OCI-LY3 (cell line): ENCODE measurements at regions not wholly inside any gene's neighbourhood (a gene's known extent, or its start where the extent isn't known, plus 50 kb on each side); places are given as distances from the start of the nearest gene placed in this dataset.

Experiments used
- H2AFZ ChIP-seq: fragments of 200-600, 300-600 bp; shearing (Covaris generic); 2 replicates; pipeline ENCODE4 v1.6.0; 2014; ENCODE audit warnings: antibody characterized with exemption, low read depth, low read length
- H3K27ac ChIP-seq: fragments of 200-600, 300-600 bp; sonication (generic); 2 replicates; pipeline ENCODE4 v1.5.1; 2014; ENCODE audit warnings: mild to moderate bottlenecking, low read length, moderate library complexity, mixed read lengths
- H3K27me3 ChIP-seq: fragments of 200-600, 300-600 bp; sonication (generic); 2 replicates; pipeline ENCODE4 v1.6.1; 2014; ENCODE audit warnings: low read depth, low read length, mixed read lengths
- H3K36me3 ChIP-seq: fragments of 200-600, 300-600 bp; sonication (generic); replicated peaks from 2 replicates; pipeline ENCODE3; 2014; ENCODE audit warnings: low read depth, low read length, mixed read lengths
- H3K4me1 ChIP-seq: fragments of 300-600, 200-600 bp; sonication (generic); 2 replicates; pipeline ENCODE4 v1.6.1; 2014; ENCODE audit warnings: low read length, mixed read lengths
- H3K4me2 ChIP-seq: fragments of 200-600, 300-600 bp; sonication (generic); 2 replicates; pipeline ENCODE4 v1.6.1; 2014; ENCODE audit warnings: low read length, mixed read lengths
- H3K4me3 ChIP-seq: fragments of 300-600, 200-600 bp; sonication (generic); 2 replicates; pipeline ENCODE4 v1.5.1; 2014; ENCODE audit warnings: antibody characterized with exemption, mild to moderate bottlenecking, low read length, moderate library complexity
- H3K79me2 ChIP-seq: fragments of 300-600, 200-600 bp; shearing (Covaris generic); 2 replicates; pipeline ENCODE4 v1.6.1; 2014; ENCODE audit warnings: mild to moderate bottlenecking, low read length, mixed read lengths
- H3K9ac ChIP-seq: fragments of 300-600, 200-600 bp; shearing (Covaris generic); 2 replicates; pipeline ENCODE4 v1.6.0; 2014; ENCODE audit warnings: mild to moderate bottlenecking, low read length, moderate library complexity
- H3K9me3 ChIP-seq: fragments of 200-600, 300-600 bp; shearing (Covaris generic); 2 replicates; pipeline ENCODE4 v1.6.1; 2014; ENCODE audit warnings: low read length, mixed read lengths; ENCODE audit not compliant: insufficient read depth
- H4K20me1 ChIP-seq: fragments of 200-600, 300-600 bp; sonication (generic); 2 replicates; pipeline ENCODE4 v1.6.1; 2016; ENCODE audit warnings: low read length, mixed read lengths; ENCODE audit not compliant: insufficient read depth
- CTCF ChIP-seq: fragments of 200-600, 300-600 bp; sonication (generic); IDR thresholded peaks from 2 replicates; pipeline ENCODE4 v1.5.1; 2014; ENCODE audit warnings: antibody characterized with exemption, low read length, low read depth
- EZH2phosphoT487 ChIP-seq: fragments of 200-600 bp; shearing (Covaris generic); IDR thresholded peaks from 2 replicates; pipeline ENCODE4 v1.6.1; 2018; ENCODE audit warnings: antibody characterized with exemption, mixed run types, low read depth

- no peaks in the 10 kb centered on the region for H3K79me2 ChIP-seq
- 0 out of 2 replicates have a peak, but pooled peaks cover 2% of the 10 kb centered on the region for H4K20me1 ChIP-seq
- H3K9me3 ChIP-seq = no peaks in the 10 kb centered on the region
- TF ChIP-seq CTCF (no peak), EZH2phosphoT487 (no peak)
- no peak overlapping the region for H3K4me3 ChIP-seq
- H3K27ac ChIP-seq = no peak overlapping the region
- H3K9ac ChIP-seq = no peak overlapping the region
- H3K27me3 ChIP-seq = peaks cover 55% of the 10 kb centered on the region
- H3K4me2 ChIP-seq = no peak overlapping the region
- no peaks in the 10 kb centered on the region for H3K4me1 ChIP-seq
- H2AFZ ChIP-seq = no peak overlapping the region
- H3K36me3 ChIP-seq = no peaks in the 10 kb centered on the region
Measured at GRCh38 chr15:47872208-47872607, 154.9 kb downstream of the SEMA6D start.

- Histone ChIP-seq H3K4me2 (no peak overlapping the region), H3K27me3 (peaks cover 61% of the 10 kb centered on the region), H3K9ac (no peak overlapping the region), H3K4me3 (no peak overlapping the region), H4K20me1 (0 out of 2 replicates have a peak, but pooled peaks cover 2% of the 10 kb centered on the region), H3K9me3 (no peaks in the 10 kb centered on the region), H3K79me2 (no peaks in the 10 kb centered on the region), H2AFZ (no peak overlapping the region), H3K27ac (no peak overlapping the region), H3K4me1 (no peaks in the 10 kb centered on the region), H3K36me3 (no peaks in the 10 kb centered on the region)
- TF ChIP-seq CTCF (no peak), EZH2phosphoT487 (no peak)
Measured at GRCh38 chr15:47872869-47873432, 155.6 kb downstream of the SEMA6D start.

GRCh38 chr15:47876986-47877385, 159.7 kb downstream of the SEMA6D start:
- H3K79me2 ChIP-seq = no peaks in the 10 kb centered on the region
- H3K4me2 ChIP-seq = no peak overlapping the region
- no peak overlapping the region for H3K9ac ChIP-seq
- H3K36me3 ChIP-seq = no peaks in the 10 kb centered on the region
- H4K20me1 ChIP-seq = no peaks in the 10 kb centered on the region
- no peak overlapping the region for H2AFZ ChIP-seq
- H3K27ac ChIP-seq = no peak overlapping the region
- no peaks in the 10 kb centered on the region for H3K4me1 ChIP-seq
- H3K9me3 ChIP-seq = no peaks in the 10 kb centered on the region
- peaks cover 68% of the 10 kb centered on the region for H3K27me3 ChIP-seq
- TF ChIP-seq EZH2phosphoT487 (no peak), CTCF (no peak)
- H3K4me3 ChIP-seq = no peak overlapping the region

GRCh38 chr15:47877836-47878235, 160.5 kb downstream of the SEMA6D start:
- Histone ChIP-seq H3K36me3 (no peaks in the 10 kb centered on the region), H3K27ac (no peak overlapping the region), H3K79me2 (no peaks in the 10 kb centered on the region), H3K4me1 (no peaks in the 10 kb centered on the region), H3K4me3 (no peak overlapping the region), H3K9me3 (no peaks in the 10 kb centered on the region), H4K20me1 (no peaks in the 10 kb centered on the region), H3K9ac (no peak overlapping the region), H3K27me3 (peaks cover 73% of the 10 kb centered on the region), H3K4me2 (no peak overlapping the region), H2AFZ (no peak overlapping the region)
- TF ChIP-seq CTCF (no peak), EZH2phosphoT487 (no peak)
